H1 (cell line): ENCODE measurements at regions not wholly inside any gene's neighbourhood (a gene's known extent, or its start where the extent isn't known, plus 50 kb on each side); places are given as distances from the start of the nearest gene placed in this dataset.

ENCODE experiments used
- CTCF ChIA-PET: fragments of 300-600 bp; sonication (Branson Sonifier 250); formaldehyde crosslinking; loops from one replicate; lab custom pipeline; 2021; ENCODE audit not compliant: partially characterized antibody; lab: Charles Lee
- POLR2A ChIA-PET: fragments of 300-600 bp; sonication (Branson Sonifier 250); formaldehyde crosslinking; loops from one replicate; lab custom pipeline; 2021; ENCODE audit warnings: inconsistent platforms; ENCODE audit not compliant: partially characterized antibody; lab: Charles Lee
- DNase-seq, 2 experiments: peaks; one replicate each; pipeline versions ENCODE4 v3.0.0 to v3.0.0-alpha.2; 2010 to 2022; ENCODE audit warnings: low spot score in 2 of 2, low read depth in 1 of 2, mixed read lengths in 1 of 2
- FAIRE-seq: peaks from 2 replicates; lab custom pipeline; 2011; peaks lifted over from hg19 to GRCh38; lab: Jason Lieb, UNC
- H2AFZ ChIP-seq: 2 replicates; pipeline ENCODE4 v1.8.1; 2012; ENCODE audit warnings: low read length, inconsistent platforms
- H2AK5ac ChIP-seq: 2 replicates; pipeline ENCODE4 v1.6.1; 2013; ENCODE audit warnings: low read depth, low read length
- H2BK120ac ChIP-seq: replicated peaks from 2 replicates; pipeline ENCODE3; 2013; ENCODE audit warnings: low read depth, low read length, inconsistent platforms
- H2BK12ac ChIP-seq: 2 replicates; pipeline ENCODE4 v1.6.1; 2013; ENCODE audit warnings: low read depth, low read length
- H2BK15ac ChIP-seq: 2 replicates; pipeline ENCODE4 v1.6.1; 2013; ENCODE audit warnings: low read length
- H2BK20ac ChIP-seq: 2 replicates; pipeline ENCODE4 v1.6.1; 2013; ENCODE audit warnings: low read length
- H2BK5ac ChIP-seq: 2 replicates; pipeline ENCODE4 v1.6.1; 2013; ENCODE audit warnings: low read depth, low read length
- H3K14ac ChIP-seq: 2 replicates; pipeline ENCODE4 v1.6.1; 2013; ENCODE audit warnings: inconsistent platforms; ENCODE audit not compliant: insufficient read length
- H3K18ac ChIP-seq: 2 replicates; pipeline ENCODE4 v1.6.1; 2013; ENCODE audit warnings: low read length; ENCODE audit errors: extremely low read depth
- H3K23ac ChIP-seq: 2 replicates; pipeline ENCODE4 v1.6.1; 2013; ENCODE audit warnings: inconsistent platforms; ENCODE audit not compliant: insufficient read length
- H3K23me2 ChIP-seq: 2 replicates; pipeline ENCODE4 v1.6.1; 2013; ENCODE audit warnings: low read depth, low read length
- H3K27ac ChIP-seq: 2 replicates; pipeline ENCODE4 v1.6.1; 2011; ENCODE audit warnings: low read depth, low read length, inconsistent platforms
- H3K27me3 ChIP-seq, 4 experiments: replicated peaks in 1 of 4; 1 replicate in 1 of 4; 2 replicates in 3 of 4; pipeline versions ENCODE4 v1.6.1 to v1.8.1; 2011 to 2013; ENCODE audit warnings: low read length in 3 of 4, mild to moderate bottlenecking in 3 of 4, inconsistent platforms in 2 of 4, mixed read lengths in 2 of 4, moderate library complexity in 1 of 4; ENCODE audit not compliant: control insufficient read depth in 3 of 4, insufficient read depth in 3 of 4; ENCODE audit errors: extremely low read depth in 1 of 4
- H3K36me3 ChIP-seq, 4 experiments: 2 replicates each; pipeline versions ENCODE4 v1.6.1 to v1.8.1; 2011 to 2013; ENCODE audit warnings: mild to moderate bottlenecking in 4 of 4, low read length in 3 of 4, moderate library complexity in 2 of 4, control low read depth in 1 of 4, inconsistent platforms in 1 of 4; ENCODE audit not compliant: insufficient read depth in 4 of 4, control insufficient read depth in 2 of 4
- H3K4ac ChIP-seq: replicated peaks from 2 replicates; pipeline ENCODE3; 2013; ENCODE audit warnings: low read length, low read depth, mixed read lengths, inconsistent platforms; ENCODE audit not compliant: insufficient read length
- H3K4me1 ChIP-seq, 4 experiments: replicated peaks in 1 of 4; 1 replicate in 1 of 4; 2 replicates in 3 of 4; pipeline versions ENCODE4 v1.6.1 to v1.8.1; 2011 to 2013; ENCODE audit warnings: low read length in 3 of 4, inconsistent platforms in 2 of 4, mixed read lengths in 1 of 4; ENCODE audit not compliant: insufficient read depth in 4 of 4, control insufficient read depth in 3 of 4
- H3K4me2 ChIP-seq, 2 experiments: 2 replicates each; pipeline versions ENCODE4 v1.6.1 to v1.8.1; 2011 to 2013; ENCODE audit warnings: low read depth in 2 of 2, low read length in 2 of 2, control low read depth in 1 of 2, inconsistent platforms in 1 of 2, mild to moderate bottlenecking in 1 of 2; ENCODE audit not compliant: insufficient read depth in 1 of 2
- H3K4me3 ChIP-seq, 4 experiments: fragments of 200-600, 300-600 bp in 1 of 4; sonication (generic), shearing (Covaris generic), sonication (Bioruptor Twin) in 1 of 4; 2 replicates each; pipeline versions ENCODE4 v1.5.1 to v1.8.1; 2011 to 2016; ENCODE audit warnings: low read length in 4 of 4, low read depth in 3 of 4, control low read depth in 2 of 4, inconsistent platforms in 2 of 4, mild to moderate bottlenecking in 2 of 4, mixed read lengths in 1 of 4, moderate library complexity in 1 of 4; ENCODE audit not compliant: insufficient read depth in 2 of 4; ENCODE audit errors: extremely low read depth in 1 of 4
- H3K56ac ChIP-seq: replicated peaks from 2 replicates; pipeline ENCODE3; 2013; ENCODE audit warnings: low read depth, mild to moderate bottlenecking, mixed read lengths, low read length, inconsistent platforms; ENCODE audit not compliant: insufficient read length
- H3K79me1 ChIP-seq: 2 replicates; pipeline ENCODE4 v1.6.1; 2013; ENCODE audit warnings: low read depth, low read length, control low read depth
- H3K79me2 ChIP-seq, 2 experiments: 2 replicates each; pipeline versions ENCODE4 v1.6.1 to v1.8.1; 2012 to 2013; ENCODE audit warnings: low read length in 2 of 2, mild to moderate bottlenecking in 2 of 2, inconsistent platforms in 1 of 2; ENCODE audit not compliant: insufficient read depth in 2 of 2, control insufficient read depth in 1 of 2
- H3K9ac ChIP-seq, 4 experiments: replicated peaks in 1 of 4; 1 replicate in 1 of 4; 2 replicates in 3 of 4; pipeline versions ENCODE4 v1.6.1 to v1.8.1; 2011 to 2013; ENCODE audit warnings: low read depth in 3 of 4, low read length in 3 of 4, control low read depth in 2 of 4, mild to moderate bottlenecking in 2 of 4, moderate library complexity in 2 of 4, inconsistent platforms in 1 of 4; ENCODE audit errors: extremely low read depth in 1 of 4
- H3K9me3 ChIP-seq, 2 experiments: 2 replicates each; pipeline versions ENCODE4 v1.6.1 to v1.8.1; 2012 to 2013; ENCODE audit warnings: mild to moderate bottlenecking in 2 of 2, moderate library complexity in 2 of 2, control low read depth in 1 of 2, inconsistent platforms in 1 of 2, low read depth in 1 of 2, low read length in 1 of 2, mixed read lengths in 1 of 2; ENCODE audit not compliant: insufficient read depth in 2 of 2
- H4K20me1 ChIP-seq, 2 experiments: replicated peaks in 1 of 2; 2 replicates each; pipeline versions ENCODE3 to v1.8.1; 2011 to 2013; ENCODE audit warnings: inconsistent platforms in 2 of 2, low read length in 2 of 2, mild to moderate bottlenecking in 1 of 2; ENCODE audit not compliant: insufficient read depth in 2 of 2, control insufficient read depth in 1 of 2
- H4K5ac ChIP-seq: 2 replicates; pipeline ENCODE4 v1.6.1; 2013; ENCODE audit warnings: low read length, low read depth, mixed read lengths, inconsistent platforms; ENCODE audit not compliant: insufficient read length
- H4K8ac ChIP-seq: 2 replicates; pipeline ENCODE4 v1.8.0; 2013; ENCODE audit warnings: mild to moderate bottlenecking, moderate library complexity, low read length, inconsistent platforms; ENCODE audit not compliant: insufficient read depth; ENCODE audit errors: extremely low read depth
- H4K91ac ChIP-seq: replicated peaks from 2 replicates; pipeline ENCODE3; 2013; ENCODE audit warnings: low read length, mixed read lengths, inconsistent platforms; ENCODE audit not compliant: insufficient read length
- ATF3 ChIP-seq: IDR thresholded peaks from 2 replicates; pipeline ENCODE4 v1.6.1; 2011; ENCODE audit warnings: low read depth, mild to moderate bottlenecking, low read length; ENCODE audit not compliant: insufficient read depth
- CTCF ChIP-seq, 3 experiments: IDR thresholded peaks; 1 replicate in 2 of 3; 2 replicates in 1 of 3; pipeline versions ENCODE4 v1.5.1 to v1.6.1; 2011; ENCODE audit warnings: low read length in 3 of 3, mild to moderate bottlenecking in 3 of 3, inconsistent platforms in 2 of 3, low read depth in 1 of 3, moderate library complexity in 1 of 3; ENCODE audit not compliant: insufficient read depth in 1 of 3; ENCODE audit errors: control extremely low read depth in 1 of 3
- GTF2F1 ChIP-seq: IDR thresholded peaks from 2 replicates; pipeline ENCODE4 v1.6.1; 2012; ENCODE audit warnings: low read depth, low read length, improper control_type of control experiment, borderline replicate concordance
- HDAC2 ChIP-seq, 2 experiments: fragments of 300-600 bp in 1 of 2; sonication (generic) in 1 of 2; IDR thresholded peaks; 2 replicates each; pipeline ENCODE4 v1.6.1; 2011 to 2012; ENCODE audit warnings: low read depth in 2 of 2, low read length in 2 of 2, mild to moderate bottlenecking in 2 of 2, moderate library complexity in 2 of 2, borderline replicate concordance in 1 of 2, inconsistent platforms in 1 of 2
- KDM1A ChIP-seq: fragments of 200-600, 300-600 bp; sonication (generic); IDR thresholded peaks from 2 replicates; pipeline ENCODE4 v1.7.1; 2016; ENCODE audit warnings: mild to moderate bottlenecking, low read length, borderline replicate concordance
- MAFK ChIP-seq: IDR thresholded peaks from 2 replicates; pipeline ENCODE4 v1.6.1; 2012; ENCODE audit warnings: low read depth, mild to moderate bottlenecking, improper control_type of control experiment, low read length
- NANOG ChIP-seq: IDR thresholded peaks from 2 replicates; pipeline ENCODE4 v1.6.1; 2011; ENCODE audit warnings: low read length, low read depth, mild to moderate bottlenecking, inconsistent platforms; ENCODE audit not compliant: insufficient read depth, poor library complexity, severe bottlenecking
- POLR2A ChIP-seq, 2 experiments: IDR thresholded peaks; 1 replicate in 1 of 2; 2 replicates in 1 of 2; pipeline ENCODE4 v1.6.1; 2011; ENCODE audit warnings: low read depth in 2 of 2, low read length in 2 of 2, mild to moderate bottlenecking in 2 of 2; ENCODE audit errors: control extremely low read depth in 1 of 2
- RXRA ChIP-seq: IDR thresholded peaks from 2 replicates; pipeline ENCODE4 v1.6.1; 2011; ENCODE audit warnings: low read depth, mild to moderate bottlenecking, low read length, moderate library complexity; ENCODE audit not compliant: insufficient read depth
- SIX5 ChIP-seq: IDR thresholded peaks from 2 replicates; pipeline ENCODE4 v1.6.1; 2011; ENCODE audit warnings: mild to moderate bottlenecking, low read depth, low read length
- WGBS, 2 experiments: shearing (Covaris generic) in 1 of 2; methylation state at CpG; one replicate each; pipeline versions ENCODE4 v1.1.6 to v1.1.7; 2013 to 2015; ENCODE audit warnings: low lambda C conversion rate in 2 of 2, mixed read lengths in 2 of 2, inconsistent platforms in 1 of 2, low coverage in 1 of 2, missing lambda C conversion rate in 1 of 2; ENCODE audit not compliant: insufficient replicate concordance in 2 of 2, insufficient coverage in 1 of 2, insufficient read length in 1 of 2; ENCODE audit errors: extremely low coverage in 1 of 2, missing lambda C conversion rate in 1 of 2; 5-methylcytosine and 5-hydroxymethylcytosine counted together

GRCh38 chr12:66823857-66824570 is 145.1 kb upstream of the GRIP1 start:
- Histone ChIP-seq H3K23me2 (no peaks in the 10 kb centered on the region), H2BK12ac (no peak overlapping the region), H4K8ac (no peak overlapping the region), H2BK20ac (no peak overlapping the region), H2BK5ac (no peak overlapping the region), H2BK120ac (no peak overlapping the region), H3K79me1 (0 out of 2 replicates have a peak, but pooled peaks cover 3% of the 10 kb centered on the region), H3K18ac (no peak overlapping the region), H3K79me2 (no peaks in the 10 kb centered on the region), H3K14ac (no peak overlapping the region), H3K9me3 (no peaks in the 10 kb centered on the region), H3K56ac (no peak overlapping the region), H3K23ac (no peak overlapping the region), H2AFZ (no peak overlapping the region), H4K20me1 (no peaks in the 10 kb centered on the region), H4K91ac (no peak overlapping the region), H3K4me2 (no peak overlapping the region), H3K4ac (no peak overlapping the region), H3K27me3 (no peaks in the 10 kb centered on the region), H3K4me3 (no peak overlapping the region), H3K36me3 (no peaks in the 10 kb centered on the region), H3K4me1 (no peaks in the 10 kb centered on the region), H3K27ac (no peak overlapping the region), H2BK15ac (no peak overlapping the region), H2AK5ac (no peak overlapping the region), H3K9ac (no peak overlapping the region), H4K5ac (no peak overlapping the region)
- ChIA-PET CTCF (no interaction called here), POLR2A (no interaction called here)
- WGBS, 2 experiments = 88% methylated on average over 5 of the region's 5 CpGs; no CpG with 5 or more reads in 1 of the 2 experiments
- no peak for DNase-seq
- no peak for FAIRE-seq
- TF ChIP-seq KDM1A (no peak), SIX5 (no peak), POLR2A (IDR thresholded peaks at IDR 0.05; ENCODE audit: control extremely low read depth in 1 of 2, low read depth in 2 of 2, low read length in 2 of 2) (no peak), CTCF (IDR thresholded peaks at IDR 0.05; ENCODE audit: control extremely low read depth in 1 of 3, insufficient read depth in 1 of 3, low read depth in 1 of 3, low read length in 3 of 3) (no peak), RXRA (no peak), NANOG (no peak), HDAC2 (IDR thresholded peaks at IDR 0.05; ENCODE audit: borderline replicate concordance in 1 of 2, low read depth in 2 of 2, low read length in 2 of 2) (no peak), ATF3 (no peak), GTF2F1 (no peak), MAFK (no peak)
